AG08395 (cell line): ENCODE measurements at regions not wholly inside any gene's neighbourhood (a gene's known extent, or its start where the extent isn't known, plus 50 kb on each side); places are given as distances from the start of the nearest gene placed in this dataset.

Experiments
- DNase-seq: peaks from one replicate; pipeline ENCODE4 v3.0.0; 2012; ENCODE audit warnings: mixed read lengths, low spot score

DNA sequence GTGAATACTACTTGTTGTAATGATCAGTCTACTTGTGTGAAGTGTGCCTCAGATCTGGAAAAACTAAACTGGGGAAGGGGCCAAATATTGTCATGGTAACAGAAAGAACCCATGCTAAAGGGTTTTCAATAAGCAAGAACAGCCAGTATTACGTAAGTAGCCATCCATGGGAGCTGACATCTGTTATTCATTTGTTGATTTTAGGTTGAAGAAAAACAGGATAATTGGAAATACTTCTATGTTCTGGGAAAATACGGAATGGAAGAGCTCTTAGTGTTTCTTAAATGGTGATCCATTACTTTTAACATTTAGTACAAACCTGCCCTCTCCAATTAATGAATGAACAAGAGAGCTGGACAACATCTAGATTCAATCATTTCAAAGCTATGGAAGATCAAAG is 485.8 kb downstream of the NTRK2 start:
- no peak for DNase-seq

GRCh38 chr9:85151741-85152140 is 482.2 kb downstream of the NTRK2 start:
- DNase-seq, result no peak

DNA sequence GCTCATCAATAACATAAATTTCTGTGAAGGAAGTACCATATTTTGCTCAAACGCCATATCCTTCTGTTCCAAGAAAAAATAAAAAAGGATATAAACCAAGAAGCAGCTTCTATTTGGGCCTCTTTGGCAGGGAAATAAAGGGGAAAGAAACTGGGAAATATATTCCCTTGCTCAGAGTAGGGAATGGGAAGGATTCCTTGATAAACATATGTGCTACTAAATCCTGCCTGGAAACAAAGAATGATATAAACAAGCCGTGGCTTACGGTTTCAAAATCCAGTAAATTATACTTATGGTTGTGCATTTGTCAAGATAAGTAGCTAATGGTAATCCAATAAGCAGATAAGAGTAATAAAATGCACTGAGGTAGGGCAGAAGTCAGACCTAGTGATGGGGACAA is 481.6 kb downstream of the NTRK2 start:
- DNase-seq, result no peak

- DNase-seq, result no peak
Observed at GRCh38 chr9:85147046-85147640, 477.6 kb downstream of the NTRK2 start.

GRCh38 chr9:85142968-85143367 is 473.4 kb downstream of the NTRK2 start:
- peak; percentile 22 for DNase-seq

DNA sequence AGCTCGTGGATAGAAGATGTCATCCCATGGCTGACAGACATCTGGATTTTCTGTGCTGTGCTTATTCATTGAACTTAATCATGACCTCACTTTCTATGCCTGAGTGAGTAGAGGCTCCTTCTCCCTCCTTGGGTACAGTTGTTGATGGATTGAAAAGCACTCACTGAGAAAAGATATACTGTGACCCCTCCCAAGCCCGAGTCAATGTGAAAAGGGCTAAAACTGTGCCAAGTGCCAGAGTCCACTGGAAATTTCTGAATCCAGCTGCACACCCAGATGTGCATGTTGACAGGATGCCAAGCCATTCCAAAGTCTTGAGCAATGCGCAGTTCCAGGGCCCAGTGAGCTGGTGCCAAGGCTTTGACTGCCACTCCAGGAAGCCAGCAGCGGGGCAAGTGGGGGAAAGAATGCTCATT is 473.0 kb downstream of the NTRK2 start:
- DNase-seq, result no peak

- DNase-seq, result no peak
Observed at GRCh38 chr9:85137696-85138095, 468.2 kb downstream of the NTRK2 start.

DNA sequence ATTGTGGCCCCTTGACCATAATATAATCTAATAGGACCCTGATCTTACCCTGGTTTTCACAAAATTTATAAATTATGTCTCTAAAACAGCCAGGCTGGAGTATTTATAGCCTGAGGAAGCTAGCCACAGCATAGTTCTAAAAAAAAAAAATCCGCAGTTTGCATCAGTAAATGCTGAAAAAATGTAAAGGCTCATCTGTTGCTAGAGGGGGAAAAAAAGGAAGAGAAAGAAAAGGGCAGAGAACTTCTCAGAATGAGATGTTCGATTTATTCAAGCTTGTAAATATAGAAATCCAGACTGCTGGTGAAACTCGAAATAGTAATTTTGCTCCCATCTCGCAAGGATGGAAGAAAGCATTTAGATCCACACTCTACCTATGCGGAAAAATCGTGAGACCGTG is 467.5 kb downstream of the NTRK2 start:
- no peak for DNase-seq

GRCh38 chr9:85136507-85136906 is 467.0 kb downstream of the NTRK2 start:
- DNase-seq, result no peak

DNA sequence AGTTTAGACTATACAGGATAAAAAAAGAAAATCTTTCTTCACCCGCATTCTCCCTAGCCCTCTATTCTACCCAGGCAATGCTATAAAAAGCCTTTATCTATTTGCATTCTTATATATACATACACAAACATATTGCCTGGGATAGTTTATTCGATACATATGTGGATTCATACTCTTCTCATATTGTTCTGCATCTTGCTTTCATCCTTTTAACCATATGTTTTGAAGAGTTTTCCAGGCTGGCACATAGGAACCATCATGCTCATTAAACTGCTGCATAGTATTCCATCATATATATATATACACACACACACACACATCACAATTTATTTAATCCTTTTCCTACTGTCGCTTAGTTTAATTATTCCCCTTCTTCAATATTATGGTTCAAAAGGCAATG is 461.2 kb downstream of the NTRK2 start:
- no peak for DNase-seq

DNA sequence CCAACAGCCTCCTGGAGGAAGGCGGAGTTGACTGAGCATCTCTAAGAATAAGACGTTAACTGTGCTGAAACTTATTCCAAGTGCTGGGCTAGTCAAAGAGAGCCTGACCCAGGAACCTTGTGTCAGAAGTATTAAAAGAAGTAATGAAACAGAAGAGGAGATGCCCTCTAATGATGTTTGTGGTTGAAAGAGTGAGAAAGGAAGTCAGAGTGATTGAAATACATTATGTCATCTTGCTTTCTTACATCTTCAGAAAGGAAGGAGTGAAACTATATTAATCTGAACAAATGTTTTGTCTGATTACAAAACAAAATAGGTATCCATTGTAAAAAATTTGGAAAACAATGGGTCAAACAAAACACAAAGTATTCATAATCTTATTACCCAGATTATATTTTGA is 460.7 kb downstream of the NTRK2 start:
- DNase-seq, result no peak

GRCh38 chr9:85129514-85129913 is 460.0 kb downstream of the NTRK2 start:
- no peak for DNase-seq

DNA sequence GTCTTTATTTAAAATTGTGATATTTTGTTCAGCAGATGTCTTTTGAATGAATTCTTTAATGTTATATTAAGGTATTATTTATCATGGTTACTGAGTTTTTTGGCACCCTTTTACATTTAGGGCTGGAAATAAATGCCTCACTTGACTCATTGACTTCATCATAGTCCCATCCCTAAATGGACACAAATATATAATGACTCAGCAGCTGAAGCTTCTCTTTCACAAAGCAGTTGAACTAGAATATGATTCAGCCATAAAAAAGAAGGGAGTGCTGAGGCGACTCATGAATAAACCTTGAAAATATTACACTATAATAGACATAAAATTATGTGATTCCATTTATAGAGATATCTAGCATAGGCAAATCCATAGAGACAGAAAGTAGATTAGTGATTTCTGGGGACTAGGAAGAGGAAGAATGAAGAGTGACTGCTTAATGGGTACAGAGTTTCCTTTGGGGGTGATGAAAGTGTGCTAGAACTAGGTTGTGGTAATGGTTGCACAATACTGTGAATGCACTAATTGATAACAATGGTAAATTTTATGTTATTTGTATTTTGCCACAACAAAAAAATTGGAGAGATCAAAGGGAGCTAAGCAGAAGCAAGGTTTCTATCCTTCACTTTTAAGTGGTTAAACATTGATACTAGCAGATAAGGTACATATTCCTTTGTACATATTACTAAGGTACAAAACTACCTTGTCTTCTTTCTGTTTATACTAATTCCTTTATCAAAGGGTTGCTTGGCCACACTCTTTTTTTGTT is 449.6 kb downstream of the NTRK2 start:
- DNase-seq, result no peak

- DNase-seq, result no peak
Observed at GRCh38 chr9:85117831-85118230, 448.3 kb downstream of the NTRK2 start.

DNA sequence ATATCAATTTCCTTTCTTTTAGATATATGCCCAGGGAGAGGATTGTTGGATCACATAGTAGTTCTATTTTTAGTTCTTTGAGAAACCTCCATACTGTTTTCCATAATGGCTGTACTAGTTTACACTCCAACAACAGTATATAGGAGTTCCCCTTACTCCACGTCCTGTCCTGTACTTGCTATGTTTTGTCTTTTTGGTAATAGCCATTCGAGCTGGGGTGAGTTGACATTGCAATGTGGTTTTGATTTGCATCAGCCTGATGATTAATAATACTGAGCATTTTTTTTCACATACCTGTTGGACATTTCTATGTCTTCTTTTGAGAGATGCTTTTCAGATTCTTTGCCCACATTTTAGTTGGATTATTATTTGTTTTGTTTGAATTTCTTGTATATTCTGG is 445.9 kb downstream of the NTRK2 start:
- no peak for DNase-seq

DNA sequence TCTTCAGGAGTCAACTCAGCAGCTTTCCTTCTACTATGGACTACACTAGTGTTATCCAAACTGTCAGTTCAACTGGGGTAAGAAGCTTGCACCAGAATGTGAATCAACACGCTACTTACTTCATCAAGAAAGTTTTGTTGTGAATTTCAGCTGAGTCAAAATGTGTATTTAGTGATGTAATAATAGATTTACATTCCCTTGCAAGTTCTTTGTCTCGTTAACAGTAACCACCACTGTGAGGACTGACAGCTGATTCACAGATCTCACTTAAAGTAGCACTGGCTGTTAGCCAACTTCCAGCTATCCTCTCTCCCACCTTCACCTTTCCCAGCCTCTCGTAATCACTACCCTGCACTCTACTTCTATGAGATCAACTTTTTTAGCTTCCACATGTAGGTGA is 445.3 kb downstream of the NTRK2 start:
- DNase-seq, result no peak

DNA sequence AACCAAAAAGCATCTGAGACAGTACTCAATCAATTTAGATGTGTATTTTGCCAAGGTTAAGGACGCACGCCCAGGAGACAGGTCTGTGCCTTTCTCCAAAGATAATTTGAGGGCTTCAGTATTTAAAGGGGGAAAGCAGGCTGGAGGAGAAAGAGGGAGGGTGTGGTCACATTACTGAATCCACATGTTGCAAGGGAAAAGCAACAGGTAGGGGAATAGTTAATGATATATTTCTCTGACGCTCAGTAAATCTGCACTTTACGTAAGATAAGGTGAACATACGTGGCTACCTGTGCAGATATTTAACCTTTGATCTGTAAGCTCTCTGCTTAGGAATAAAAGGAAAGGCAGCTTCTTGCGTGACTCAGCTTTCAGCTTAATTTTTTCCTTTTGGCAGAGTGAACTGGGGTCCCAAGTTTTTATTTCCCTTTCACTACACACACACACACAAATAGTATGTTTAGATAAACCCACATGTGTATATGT is 443.4 kb downstream of the NTRK2 start:
- no peak for DNase-seq

DNA sequence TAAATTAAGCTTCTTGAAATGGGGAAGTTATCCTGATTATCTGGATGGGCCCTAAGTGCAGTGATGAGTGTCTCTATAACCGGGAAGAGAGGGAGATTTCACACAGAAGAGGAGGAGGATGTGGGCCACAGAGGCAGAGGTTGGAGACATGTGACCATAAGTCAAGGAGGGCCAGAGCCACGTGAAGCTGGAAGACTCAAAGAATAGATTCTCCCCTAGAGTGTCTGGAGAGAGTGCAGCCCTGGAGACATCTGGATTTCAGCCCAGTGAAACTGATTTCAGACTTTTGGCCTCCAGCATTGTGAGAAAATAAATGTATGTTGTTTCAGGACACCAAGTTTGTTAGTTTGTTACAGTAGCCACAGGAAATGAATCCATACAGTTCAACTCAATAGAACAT is 442.9 kb downstream of the NTRK2 start:
- DNase-seq, result no peak

DNA sequence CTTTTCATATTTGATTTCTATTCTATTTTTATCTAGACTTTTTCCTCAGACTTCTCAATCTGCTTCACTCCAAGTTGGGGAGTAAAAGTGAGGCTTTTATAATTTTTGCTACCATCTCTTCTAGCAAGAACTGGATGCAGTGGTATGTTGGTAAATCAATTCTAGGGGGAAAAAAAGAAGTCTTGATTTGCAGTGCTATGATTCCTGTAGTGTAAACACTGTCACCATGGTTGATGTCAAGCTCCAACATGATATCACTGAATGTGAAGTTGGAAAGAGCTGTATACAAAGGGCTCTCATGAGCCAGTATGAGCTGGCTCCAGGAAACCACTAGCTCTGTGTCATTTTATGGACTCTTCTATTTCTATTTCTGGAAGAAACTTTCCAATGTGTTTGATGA is 439.2 kb downstream of the NTRK2 start:
- DNase-seq, result no peak

DNA sequence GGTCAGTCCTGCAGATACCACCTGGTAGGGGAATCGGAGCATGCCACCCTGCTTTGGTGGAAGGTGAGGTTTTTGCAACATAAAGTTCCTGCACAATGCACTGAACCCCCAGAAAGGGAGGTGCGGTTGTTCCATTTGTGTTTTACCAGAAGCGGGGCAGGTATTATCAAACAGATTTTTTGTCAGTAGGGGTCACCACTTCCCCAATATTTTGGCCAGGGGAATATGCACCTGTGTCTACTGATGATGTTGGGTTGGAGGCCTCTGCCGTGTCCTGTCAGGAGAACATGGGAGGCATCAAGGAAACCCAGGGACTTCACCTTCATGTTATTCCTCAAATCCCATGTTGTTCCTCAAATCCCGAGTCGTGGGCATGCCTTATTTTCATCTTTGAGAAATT is 438.7 kb downstream of the NTRK2 start:
- no peak for DNase-seq

DNA sequence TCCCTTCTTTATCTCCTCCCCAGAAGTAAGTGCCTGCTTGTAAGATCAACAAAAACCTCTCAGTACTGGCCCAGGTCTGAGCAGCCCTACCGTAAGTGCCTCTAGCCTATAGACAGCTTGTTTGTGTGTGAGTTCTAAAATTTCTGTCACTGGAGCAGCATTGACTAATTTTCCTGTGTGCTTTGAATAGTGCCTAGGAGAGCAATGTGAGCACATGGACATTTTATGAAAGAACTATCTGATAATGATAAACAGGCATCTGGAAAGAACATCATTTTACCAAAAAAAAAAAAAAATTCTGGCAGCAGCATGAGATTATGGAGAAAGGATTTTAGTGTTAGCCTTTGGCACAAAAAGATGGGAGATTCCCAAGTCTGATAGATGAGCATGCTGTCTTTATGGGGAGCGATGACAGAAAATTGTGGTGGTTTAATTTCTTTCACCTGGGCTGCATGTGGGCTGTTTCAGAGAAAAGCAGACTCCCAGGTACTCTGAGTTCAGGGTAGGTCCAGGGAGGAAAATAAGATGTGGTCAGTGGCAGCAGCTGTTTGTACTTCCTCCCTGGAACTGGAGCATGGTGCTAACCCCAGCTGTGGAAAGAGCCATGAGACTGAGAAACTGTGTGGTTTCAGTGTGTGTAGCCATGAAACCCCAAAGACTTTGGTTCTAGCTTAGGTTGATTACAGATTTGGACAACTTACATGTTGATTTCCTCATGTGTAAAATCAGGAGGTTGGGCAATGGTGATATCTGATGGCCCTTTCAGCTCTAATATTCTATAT is 419.9 kb downstream of the NTRK2 start:
- DNase-seq, result no peak

GRCh38 chr9:85081963-85082362 is 412.4 kb downstream of the NTRK2 start:
- no peak for DNase-seq

DNA sequence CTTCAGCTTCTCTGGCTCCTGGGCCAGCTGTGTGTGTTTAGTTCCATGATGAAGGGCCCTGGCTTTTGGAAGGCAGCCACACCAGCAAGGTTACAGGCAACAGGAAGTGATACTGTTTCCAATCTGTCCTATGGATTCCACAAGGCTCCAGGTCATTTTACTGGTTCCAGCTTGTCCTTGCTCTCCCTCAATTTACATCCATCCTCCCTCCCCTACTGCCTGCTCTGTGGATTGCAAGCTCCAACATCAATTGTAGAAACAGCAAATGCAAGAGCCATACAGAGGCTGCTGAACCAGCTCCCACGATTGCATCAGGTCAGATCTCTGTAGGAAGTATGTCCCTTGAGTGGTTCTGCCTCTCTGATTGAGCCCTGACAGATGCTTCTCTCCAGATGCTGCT is 409.8 kb downstream of the NTRK2 start:
- no peak for DNase-seq
